Progenitor cell of endocrine pancreas (in vitro differentiated cells): ENCODE measurements at regions not wholly inside any gene's neighbourhood (a gene's known extent, or its start where the extent isn't known, plus 50 kb on each side); places are given as distances from the start of the nearest gene placed in this dataset.
A peak's percentile ranks its signal among the peaks of the same experiment; 100 is the strongest.

ENCODE experiments used
- DNase-seq: peaks from one replicate; pipeline ENCODE4 v3.0.0; 2021; ENCODE audit warnings: low spot score; ENCODE audit not compliant: unreplicated experiment
- H3K27ac Mint-ChIP-seq: 2 replicates; pipeline ENCODE4 v1.8.0; 2021; ENCODE audit warnings: mild to moderate bottlenecking, moderate library complexity, mixed read lengths
- H3K27me3 Mint-ChIP-seq: 2 replicates; pipeline ENCODE4 v1.8.0; 2021; ENCODE audit warnings: mixed read lengths
- H3K36me3 Mint-ChIP-seq: 2 replicates; pipeline ENCODE4 v1.8.0; 2022; ENCODE audit warnings: mixed read lengths; ENCODE audit not compliant: insufficient read depth
- H3K4me1 Mint-ChIP-seq: 2 replicates; pipeline ENCODE4 v1.8.0; 2021; ENCODE audit warnings: low read depth, mixed read lengths
- H3K4me3 Mint-ChIP-seq: 2 replicates; pipeline ENCODE4 v1.8.0; 2021; ENCODE audit warnings: low read depth, mild to moderate bottlenecking, moderate library complexity, mixed read lengths
- H3K9me3 Mint-ChIP-seq: 2 replicates; pipeline ENCODE4 v1.8.0; 2021; ENCODE audit warnings: low read depth, mixed read lengths
- CTCF ChIP-seq: fragments of 200-600 bp; sonication (generic); IDR thresholded peaks from one replicate; pipeline ENCODE4 v1.5.0; 2021; ENCODE audit warnings: antibody characterized with exemption, mild to moderate bottlenecking; ENCODE audit not compliant: unreplicated experiment

GRCh38 chr11:28420099-28420498 is 311.9 kb downstream of the METTL15 start:
- Mint-ChIP-seq H3K4me3 (no peak overlapping the region), H3K36me3 (no peaks in the 10 kb centered on the region), H3K4me1 (no peaks in the 10 kb centered on the region), H3K27ac (no peak overlapping the region), H3K27me3 (no peaks in the 10 kb centered on the region), H3K9me3 (peaks cover 14% of the 10 kb centered on the region)
- DNase-seq, result no peak
- no peak for TF ChIP-seq CTCF

GRCh38 chr11:28417601-28418323 is 309.6 kb downstream of the METTL15 start:
- DNase-seq, result no peak
- Mint-ChIP-seq H3K36me3 (no peaks in the 10 kb centered on the region), H3K9me3 (peaks cover 7% of the 10 kb centered on the region), H3K4me1 (no peaks in the 10 kb centered on the region), H3K27me3 (no peaks in the 10 kb centered on the region), H3K4me3 (no peak overlapping the region), H3K27ac (no peak overlapping the region)
- TF ChIP-seq CTCF, result no peak

- Mint-ChIP-seq H3K27ac (no peak overlapping the region), H3K4me1 (no peaks in the 10 kb centered on the region)
Observed at GRCh38 chr11:28412029-28412428, 303.8 kb downstream of the METTL15 start.

GRCh38 chr11:28401446-28401845 is 293.3 kb downstream of the METTL15 start:
- H3K36me3 Mint-ChIP-seq, result no peaks in the 10 kb centered on the region
- H3K4me3 Mint-ChIP-seq, result no peak overlapping the region
- H3K27ac Mint-ChIP-seq, result no peak overlapping the region
- H3K4me1 Mint-ChIP-seq, result peaks cover 10% of the 10 kb centered on the region
- H3K27me3 Mint-ChIP-seq, result no peaks in the 10 kb centered on the region
- peaks cover 3% of the 10 kb centered on the region for H3K9me3 Mint-ChIP-seq
- DNase-seq, result no peak
- TF ChIP-seq CTCF, result no peak

More at GRCh38 chr11:28412029-28412428, 303.8 kb downstream of the METTL15 start:
- Mint-ChIP-seq H3K27me3 (no peaks in the 10 kb centered on the region), H3K9me3 (no peaks in the 10 kb centered on the region), H3K36me3 (no peaks in the 10 kb centered on the region), H3K4me3 (no peak overlapping the region)
- no peak for TF ChIP-seq CTCF
- DNase-seq, result no peak

GRCh38 chr11:28400331-28401100 is 292.3 kb downstream of the METTL15 start:
- peaks cover 3% of the 10 kb centered on the region for H3K9me3 Mint-ChIP-seq
- H3K4me1 Mint-ChIP-seq, result peaks cover 10% of the 10 kb centered on the region
- H3K36me3 Mint-ChIP-seq, result no peaks in the 10 kb centered on the region
- H3K27ac Mint-ChIP-seq, result peak overlapping the region; percentile 43
- no peaks in the 10 kb centered on the region for H3K27me3 Mint-ChIP-seq
- no peak overlapping the region for H3K4me3 Mint-ChIP-seq
- DNase-seq, result no peak
- TF ChIP-seq CTCF, result no peak
